SK-N-SH treated with all-trans-retinoic acid at 6 μM for 48 hours (cell line): ENCODE measurements at regions not wholly inside any gene's neighbourhood (a gene's known extent, or its start where the extent isn't known, plus 50 kb on each side); places are given as distances from the start of the nearest gene placed in this dataset.

Source experiments
- ATAC-seq: fragments of 200-7000 bp; cut with Tn5 transposase; 3 replicates; pipeline ENCODE4 v1.9.1; 2020; ENCODE audit warnings: mild to moderate bottlenecking, moderate library complexity
- ARNTL ChIP-seq: fragments of 450-650 bp; formaldehyde crosslinking; IDR thresholded peaks from 2 replicates; pipeline ENCODE4 v1.5.0; 2020; ENCODE audit warnings: low read depth, mild to moderate bottlenecking, moderate library complexity, borderline replicate concordance
- BACH2 ChIP-seq: fragments of 250-450 bp; sonication (Bioruptor Pico); IDR thresholded peaks from 2 replicates; pipeline ENCODE4 v1.9.0; 2021; ENCODE audit warnings: mild to moderate bottlenecking, borderline replicate concordance
- CSDC2 ChIP-seq: fragments of 250-450 bp; sonication (Bioruptor Pico); IDR thresholded peaks from 2 replicates; pipeline ENCODE4 v1.5.0; 2020; ENCODE audit warnings: mild to moderate bottlenecking, moderate library complexity
- CSRNP3 ChIP-seq: fragments of 250-450 bp; sonication (Bioruptor Pico); IDR thresholded peaks from 2 replicates; pipeline ENCODE4 v1.5.1; 2021; ENCODE audit warnings: mild to moderate bottlenecking, moderate library complexity
- ESRRG ChIP-seq: fragments of 250-450 bp; sonication (Bioruptor Pico); IDR thresholded peaks from 2 replicates; pipeline ENCODE4 v1.6.1; 2021; ENCODE audit warnings: mild to moderate bottlenecking
- GLIS3 ChIP-seq: fragments of 250-450 bp; sonication (Bioruptor Pico); IDR thresholded peaks from 2 replicates; pipeline ENCODE4 v1.5.0; 2020; ENCODE audit warnings: mild to moderate bottlenecking, moderate library complexity
- ISL1 ChIP-seq: fragments of 250-450 bp; sonication (Bioruptor Pico); IDR thresholded peaks from 2 replicates; pipeline ENCODE4 v2.1.2; 2022; ENCODE audit warnings: mild to moderate bottlenecking, moderate library complexity
- OSR1 ChIP-seq: fragments of 250-450 bp; sonication (Bioruptor Pico); IDR thresholded peaks from 2 replicates; pipeline ENCODE4 v1.8.0; 2022; ENCODE audit warnings: moderate library complexity, mild to moderate bottlenecking, inconsistent platforms
- PATZ1 ChIP-seq: fragments of 250-450 bp; sonication (Bioruptor Pico); IDR thresholded peaks from 2 replicates; pipeline ENCODE4 v1.8.0; 2020; ENCODE audit warnings: mild to moderate bottlenecking, moderate library complexity, borderline replicate concordance
- POU6F1 ChIP-seq: fragments of 250-450 bp; sonication (Bioruptor Pico); IDR thresholded peaks from 2 replicates; pipeline ENCODE4 v1.8.0; 2021; ENCODE audit warnings: low read depth, mild to moderate bottlenecking, moderate library complexity, borderline replicate concordance
- PPARA ChIP-seq: fragments of 250-450 bp; sonication (Bioruptor Pico); IDR thresholded peaks from 2 replicates; pipeline ENCODE4 v1.5.0; 2020; ENCODE audit warnings: mild to moderate bottlenecking, borderline replicate concordance
- RARB ChIP-seq: fragments of 250-450 bp; sonication (Bioruptor Pico); IDR thresholded peaks from 2 replicates; pipeline ENCODE4 v1.8.0; 2021; ENCODE audit warnings: mild to moderate bottlenecking, moderate library complexity
- SNAI2 ChIP-seq: fragments of 250-450 bp; sonication (Bioruptor Pico); IDR thresholded peaks from 2 replicates; pipeline ENCODE4 v1.5.0; 2020; ENCODE audit warnings: mild to moderate bottlenecking, moderate library complexity
- TCF4 ChIP-seq: fragments of 250-450 bp; sonication (Bioruptor Pico); IDR thresholded peaks from 2 replicates; pipeline ENCODE4 v1.8.0; 2021; ENCODE audit warnings: mild to moderate bottlenecking, moderate library complexity, borderline replicate concordance
- TOX ChIP-seq: fragments of 250-450 bp; sonication (Bioruptor Pico); IDR thresholded peaks from 2 replicates; pipeline ENCODE4 v1.8.0; 2021; ENCODE audit warnings: mild to moderate bottlenecking, moderate library complexity, borderline replicate concordance
- TSHZ2 ChIP-seq: fragments of 250-450 bp; sonication (Bioruptor Pico); IDR thresholded peaks from 2 replicates; pipeline ENCODE4 v1.5.0; 2020; ENCODE audit warnings: mild to moderate bottlenecking, moderate library complexity
- ZC3H10 ChIP-seq: fragments of 250-450 bp; sonication (Bioruptor Pico); IDR thresholded peaks from 2 replicates; pipeline ENCODE4 v1.5.1; 2021; ENCODE audit warnings: mild to moderate bottlenecking, moderate library complexity
- ZFP3 ChIP-seq: fragments of 250-450 bp; sonication (Bioruptor Pico); IDR thresholded peaks from 2 replicates; pipeline ENCODE4 v1.5.0; 2020; ENCODE audit warnings: mild to moderate bottlenecking, moderate library complexity
- ZFP30 ChIP-seq: fragments of 450-650 bp; formaldehyde crosslinking; IDR thresholded peaks from 2 replicates; pipeline ENCODE4 v1.5.0; 2022; ENCODE audit warnings: mild to moderate bottlenecking, moderate library complexity
- ZNF565 ChIP-seq: fragments of 450-650 bp; formaldehyde crosslinking; conservative IDR thresholded peaks from 2 replicates; pipeline ENCODE4 v1.5.0; 2020; ENCODE audit warnings: low read depth, mild to moderate bottlenecking, moderate library complexity
- ZNF70 ChIP-seq: fragments of 450-650 bp; formaldehyde crosslinking; IDR thresholded peaks from 2 replicates; pipeline ENCODE4 v1.5.0; 2020; ENCODE audit warnings: mild to moderate bottlenecking, moderate library complexity
- ZNF8 ChIP-seq: fragments of 450-650 bp; formaldehyde crosslinking; IDR thresholded peaks from 2 replicates; pipeline ENCODE4 v1.5.0; 2020; ENCODE audit warnings: mild to moderate bottlenecking, moderate library complexity
- TF ChIP-seq, protein P1 (sequence below): fragments of 250-450 bp; sonication (Bioruptor Pico); IDR thresholded peaks from 2 replicates; pipeline ENCODE4 v1.5.1; 2020; ENCODE audit warnings: low read depth, mild to moderate bottlenecking, moderate library complexity

GRCh38 chr13:111852725-111853518 lies 214.0 kb upstream of the SOX1 start:
- TF ChIP-seq OSR1 (CRISPR knock-in tag) = no peak
- TF ChIP-seq TOX (CRISPR knock-in tag) = no peak
- no peak for TF ChIP-seq ZC3H10
- TF ChIP-seq PPARA (CRISPR knock-in tag) = no peak
- no peak for TF ChIP-seq CSRNP3 (CRISPR knock-in tag)
- TF ChIP-seq ZNF70 (CRISPR knock-in tag) = no peak
- no peak for TF ChIP-seq PATZ1 (CRISPR knock-in tag)
- TF ChIP-seq ARNTL (CRISPR knock-in tag) = no peak
- no peak for TF ChIP-seq BACH2 (CRISPR knock-in tag)
- no peak for TF ChIP-seq GLIS3
- no peak for TF ChIP-seq ZNF8 (CRISPR knock-in tag)
- TF ChIP-seq RARB = no peak
- no peak for TF ChIP-seq TCF4 (CRISPR knock-in tag)
- no peak for TF ChIP-seq ESRRG (CRISPR knock-in tag)
- ATAC-seq = no peak

GRCh38 chr13:111853721-111854120 lies 213.2 kb upstream of the SOX1 start:
- TF ChIP-seq ARNTL (CRISPR knock-in tag) = no peak
- TF ChIP-seq TCF4 (CRISPR knock-in tag) = no peak
- no peak for ATAC-seq

DNA sequence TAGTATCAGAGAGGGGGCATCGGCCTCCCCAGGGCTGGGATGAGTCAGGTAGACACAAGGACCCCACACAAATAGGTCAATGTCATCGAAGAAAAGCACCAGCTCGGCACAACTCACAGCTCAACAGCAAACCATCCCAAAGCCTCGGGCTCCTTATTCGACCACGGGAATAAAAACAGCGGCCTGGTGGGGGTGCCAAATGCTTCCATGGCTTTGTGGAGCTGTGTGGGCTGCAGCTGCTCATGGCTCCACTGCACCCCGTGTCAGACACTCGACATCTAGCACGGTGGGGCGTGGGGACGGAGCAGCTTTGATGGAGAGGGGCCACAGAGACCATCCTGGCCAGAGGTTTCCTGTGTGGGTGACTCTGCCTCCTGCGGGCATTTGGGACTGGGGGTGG lies 212.5 kb upstream of the SOX1 start:
- TF ChIP-seq PATZ1 (CRISPR knock-in tag) (no peak), ZC3H10 (no peak), TOX (CRISPR knock-in tag) (no peak), TSHZ2 (CRISPR knock-in tag) (no peak), ZNF565 (CRISPR knock-in tag) (no peak), GLIS3 (no peak), ZFP30 (CRISPR knock-in tag) (no peak), ARNTL (CRISPR knock-in tag) (no peak), OSR1 (CRISPR knock-in tag) (no peak), SNAI2 (CRISPR knock-in tag) (no peak), TCF4 (CRISPR knock-in tag) (no peak), ESRRG (CRISPR knock-in tag) (no peak), POU6F1 (CRISPR knock-in tag) (no peak), CSDC2 (CRISPR knock-in tag) (no peak), ZNF8 (CRISPR knock-in tag) (no peak), ZFP3 (CRISPR knock-in tag) (no peak), ZNF70 (CRISPR knock-in tag) (no peak), PPARA (CRISPR knock-in tag) (no peak), ISL1 (CRISPR knock-in tag) (no peak)
- TF ChIP-seq, protein P1, sequence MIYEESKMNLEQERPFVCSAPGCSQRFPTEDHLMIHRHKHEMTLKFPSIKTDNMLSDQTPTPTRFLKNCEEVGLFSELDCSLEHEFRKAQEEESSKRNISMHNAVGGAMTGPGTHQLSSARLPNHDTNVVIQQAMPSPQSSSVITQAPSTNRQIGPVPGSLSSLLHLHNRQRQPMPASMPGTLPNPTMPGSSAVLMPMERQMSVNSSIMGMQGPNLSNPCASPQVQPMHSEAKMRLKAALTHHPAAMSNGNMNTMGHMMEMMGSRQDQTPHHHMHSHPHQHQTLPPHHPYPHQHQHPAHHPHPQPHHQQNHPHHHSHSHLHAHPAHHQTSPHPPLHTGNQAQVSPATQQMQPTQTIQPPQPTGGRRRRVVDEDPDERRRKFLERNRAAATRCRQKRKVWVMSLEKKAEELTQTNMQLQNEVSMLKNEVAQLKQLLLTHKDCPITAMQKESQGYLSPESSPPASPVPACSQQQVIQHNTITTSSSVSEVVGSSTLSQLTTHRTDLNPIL = no peak
- TF ChIP-seq, all 23 proteins: peak for 0
- ATAC-seq = no peak
